AG10803 (cell line): ENCODE measurements at regions not wholly inside any gene's neighbourhood (a gene's known extent, or its start where the extent isn't known, plus 50 kb on each side); places are given as distances from the start of the nearest gene placed in this dataset.

ENCODE experiments used
- DNase-seq: peaks from one replicate; pipeline ENCODE4 v3.0.0; 2010; ENCODE audit warnings: low read depth
- H3K4me3 ChIP-seq: 2 replicates; pipeline ENCODE4 v1.5.1; 2011; ENCODE audit warnings: mild to moderate bottlenecking, low read length, control low read depth
- CTCF ChIP-seq: conservative IDR thresholded peaks from 2 replicates; pipeline ENCODE4 v1.5.1; 2011; ENCODE audit warnings: mild to moderate bottlenecking, low read length, control low read depth, inconsistent platforms

DNA sequence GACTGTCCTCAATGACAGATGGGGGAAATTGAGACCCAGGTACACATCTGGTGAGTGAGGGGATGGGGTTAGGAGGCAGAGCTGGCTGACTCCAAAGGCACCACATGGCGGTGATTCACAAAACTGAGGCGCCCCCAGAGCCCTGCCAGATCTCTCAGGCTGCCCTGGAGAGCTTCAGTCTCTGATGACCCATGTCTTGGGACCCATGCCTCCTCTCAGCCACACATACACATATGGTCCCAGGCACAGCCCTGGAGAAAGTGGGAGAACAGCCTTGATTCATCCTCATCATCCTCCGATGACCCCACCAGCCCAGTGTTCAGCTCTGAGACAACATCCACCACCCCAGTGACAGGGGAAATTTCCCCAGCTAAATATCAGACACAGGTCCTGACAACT lies 426.0 kb downstream of the RPS24 start:
- no peak overlapping the region for H3K4me3 ChIP-seq

GRCh38 chr10:78460204-78460603 lies 426.5 kb downstream of the RPS24 start:
- DNase-seq: no peak
- no peak overlapping the region for H3K4me3 ChIP-seq
- no peak for TF ChIP-seq CTCF

More for the DNA sequence above, 426.0 kb downstream of the RPS24 start:
- no peak for TF ChIP-seq CTCF
- no peak for DNase-seq

DNA sequence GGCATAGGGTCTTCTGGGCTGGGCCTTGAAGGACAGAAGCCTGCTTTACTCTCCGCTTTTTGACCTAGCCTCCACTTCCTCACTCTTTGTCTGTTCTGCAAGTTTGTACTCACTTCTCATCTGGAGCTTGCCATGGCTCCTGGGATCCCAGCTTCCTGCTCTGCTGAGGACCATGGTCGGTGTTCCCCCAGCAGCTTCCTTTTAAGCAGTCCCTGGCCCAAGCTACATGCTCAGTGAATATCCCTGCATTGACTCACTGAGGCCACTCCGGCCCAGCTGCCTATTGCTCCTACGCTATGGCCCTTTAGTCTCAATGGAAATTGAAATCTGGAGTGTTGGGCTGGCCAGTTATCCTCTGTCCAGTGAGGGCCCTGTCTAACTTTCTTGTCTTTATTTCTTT lies 427.7 kb downstream of the RPS24 start:
- H3K4me3 ChIP-seq: no peak overlapping the region
- no peak for DNase-seq
- TF ChIP-seq CTCF: no peak

DNA sequence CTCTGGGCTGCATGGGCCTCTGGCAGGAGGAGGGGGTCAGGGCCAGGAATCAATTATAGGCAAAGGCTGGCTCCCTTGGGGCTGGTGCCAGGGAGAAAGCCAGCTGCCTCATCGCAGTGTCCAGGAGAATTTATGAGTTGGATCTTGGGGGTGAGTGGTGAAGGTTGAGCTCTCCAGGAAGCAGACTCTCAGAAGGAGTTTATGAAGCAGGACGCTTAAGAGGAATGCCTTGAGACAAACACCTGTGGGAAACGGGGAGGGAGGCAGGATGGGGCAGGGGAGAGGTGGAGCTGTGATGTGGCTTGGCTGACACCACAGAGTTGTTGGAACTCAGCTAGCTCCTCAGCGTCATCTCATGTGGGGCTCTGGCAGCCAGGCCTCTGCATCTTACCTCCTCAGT lies 428.5 kb downstream of the RPS24 start:
- TF ChIP-seq CTCF: no peak
- H3K4me3 ChIP-seq: no peak overlapping the region
- no peak for DNase-seq

GRCh38 chr10:78462726-78463228 lies 429.1 kb downstream of the RPS24 start:
- TF ChIP-seq CTCF: no peak
- no peak for DNase-seq
- no peak overlapping the region for H3K4me3 ChIP-seq

DNA sequence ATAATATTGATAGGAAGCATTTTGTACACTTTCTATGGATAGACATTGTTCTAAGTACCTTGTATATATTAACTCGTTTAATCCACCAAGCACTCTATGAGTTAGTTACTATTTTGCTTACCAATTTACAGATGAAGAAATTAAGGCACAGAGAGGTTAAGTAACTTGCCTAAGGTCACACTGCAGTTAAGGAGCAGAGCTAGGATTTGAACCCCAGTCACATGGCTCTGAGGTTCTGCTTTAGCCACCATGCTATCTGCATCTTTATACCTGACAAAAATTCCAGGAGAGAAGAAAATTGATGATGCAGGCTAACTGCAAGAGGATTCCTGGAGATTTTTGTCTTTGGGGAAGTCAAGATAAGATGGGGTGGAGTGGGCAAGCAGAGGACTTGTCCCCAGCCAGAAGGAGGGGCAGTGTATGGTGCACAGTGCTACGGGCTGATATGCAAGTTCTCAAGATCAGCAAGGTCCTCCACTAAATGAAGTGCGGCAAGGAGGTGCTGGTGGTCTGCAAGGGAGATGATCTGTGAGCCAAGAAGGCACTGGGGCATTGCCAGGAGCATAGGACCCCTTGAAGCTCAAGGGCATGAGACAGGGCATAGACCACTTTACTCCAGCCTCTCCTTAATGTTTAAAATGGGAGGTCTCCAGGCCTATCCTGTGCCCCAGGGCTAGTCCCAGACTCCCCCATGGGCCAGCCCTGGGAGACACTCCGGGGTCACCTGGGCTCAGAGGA lies 430.6 kb downstream of the RPS24 start:
- TF ChIP-seq CTCF: no peak
- H3K4me3 ChIP-seq: no peak overlapping the region
- DNase-seq: no peak

GRCh38 chr10:78464856-78465267 lies 431.2 kb downstream of the RPS24 start:
- DNase-seq: no peak
- no peak overlapping the region for H3K4me3 ChIP-seq
- TF ChIP-seq CTCF: no peak
